ENCODE measurements at regions not wholly inside any gene's neighbourhood (a gene's known extent, or its start where the extent isn't known, plus 50 kb on each side); places are given as distances from the start of the nearest gene placed in this dataset.

GRCh38 chr13:66102864-66103263 lies 1127.3 kb downstream of the PCDH9 start (continued):
- TF ChIP-seq PRPF4 (IDR thresholded peaks at IDR 0.05; ENCODE audit: low read depth, low read length, poor library complexity, severe bottlenecking), result no peak

- Histone ChIP-seq H3K9me3 (ENCODE audit: low read length) (no peaks in the 10 kb centered on the region), H3K4me1 (ENCODE audit: insufficient read depth, low read length) (no peaks in the 10 kb centered on the region), H3K4me2 (ENCODE audit: low read depth, low read length) (no peak overlapping the region), H3K27me3 (ENCODE audit: control insufficient read depth in 1 of 2, insufficient read depth in 2 of 2, low read length in 2 of 2) (no peaks in the 10 kb centered on the region), H3K79me2 (ENCODE audit: insufficient read depth, low read length) (no peaks in the 10 kb centered on the region), H3K36me3 (replicated peaks in 1 of 2; ENCODE audit: control insufficient read depth in 1 of 2, insufficient read depth in 2 of 2, low read length in 2 of 2) (no peaks in the 10 kb centered on the region), H3K27ac (ENCODE audit: extremely low read length, insufficient read depth, low read length) (no peak overlapping the region), H3K4me3 (replicated peaks in 1 of 3; ENCODE audit: insufficient read depth in 1 of 3, low read depth in 2 of 3, low read length in 3 of 3) (no peak overlapping the region), H2AFZ (ENCODE audit: low read length) (no peak overlapping the region), H3K9ac (ENCODE audit: insufficient read depth, low read depth, low read length) (no peak overlapping the region), H4K20me1 (ENCODE audit: insufficient read depth, low read length) (no peaks in the 10 kb centered on the region)
- DNase-seq (ENCODE audit: low spot score), result no peak
- no TSS peak for BruUV-seq (replicated peaks)
- ChIA-PET POLR2A (no interaction called here), CTCF (ENCODE audit: low intra/inter-chr PET ratio, low total read pairs) (no interaction called here)
- TF ChIP-seq TBP (CRISPR knock-in tag; IDR thresholded peaks at IDR 0.05), result no peak
- no peak for TF ChIP-seq MTERF4 (CRISPR knock-in tag; IDR thresholded peaks at IDR 0.05)
- no peak for TF ChIP-seq MTF1 (CRISPR knock-in tag; IDR thresholded peaks at IDR 0.05)
- TF ChIP-seq KLF15 (CRISPR knock-in tag; IDR thresholded peaks at IDR 0.05; ENCODE audit: borderline replicate concordance), result no peak
- no peak for TF ChIP-seq STAT5B (CRISPR knock-in tag; IDR thresholded peaks at IDR 0.05)
- FAIRE-seq, result no peak
- WGBS (ENCODE audit: low lambda C conversion rate), result 33% methylated on average over 10 of the region's 10 CpGs
- in situ Hi-C loops (cut with HindIII; ENCODE audit: extremely low pct_ligation_motif_present, low pct_unique_long_range_greater_than_20kb) (no loop called here), intact Hi-C loops (cut with micrococcal nuclease; ENCODE audit: unreplicated experiment) (no loop called here)
- no peak for ATAC-seq
Observed at GRCh38 chr13:66099825-66100224, 1130.3 kb downstream of the PCDH9 start.

GRCh38 chr13:66098931-66099628 lies 1131.1 kb downstream of the PCDH9 start:
- no TSS peak for BruUV-seq (replicated peaks)
- ATAC-seq (no peak), FAIRE-seq (no peak), DNase-seq (ENCODE audit: low spot score) (no peak)
- POLR2A ChIA-PET, result no interaction called here
- CTCF ChIA-PET (ENCODE audit: low intra/inter-chr PET ratio, low total read pairs), result no interaction called here
- in situ Hi-C loops (cut with HindIII; ENCODE audit: extremely low pct_ligation_motif_present, low pct_unique_long_range_greater_than_20kb), result no loop called here
- Histone ChIP-seq H3K4me1 (ENCODE audit: insufficient read depth, low read length) (no peaks in the 10 kb centered on the region), H3K27me3 (ENCODE audit: control insufficient read depth in 1 of 2, insufficient read depth in 2 of 2, low read length in 2 of 2) (no peaks in the 10 kb centered on the region), H3K9me3 (ENCODE audit: low read length) (no peaks in the 10 kb centered on the region), H3K36me3 (replicated peaks in 1 of 2; ENCODE audit: control insufficient read depth in 1 of 2, insufficient read depth in 2 of 2, low read length in 2 of 2) (no peaks in the 10 kb centered on the region), H3K27ac (ENCODE audit: extremely low read length, insufficient read depth, low read length) (no peak overlapping the region), H2AFZ (ENCODE audit: low read length) (no peak overlapping the region), H3K4me2 (ENCODE audit: low read depth, low read length) (no peak overlapping the region), H3K79me2 (ENCODE audit: insufficient read depth, low read length) (no peaks in the 10 kb centered on the region), H3K9ac (ENCODE audit: insufficient read depth, low read depth, low read length) (no peak overlapping the region), H3K4me3 (replicated peaks in 1 of 3; ENCODE audit: insufficient read depth in 1 of 3, low read depth in 2 of 3, low read length in 3 of 3) (no peak overlapping the region), H4K20me1 (ENCODE audit: insufficient read depth, low read length) (no peaks in the 10 kb centered on the region)
- intact Hi-C loops (cut with micrococcal nuclease; ENCODE audit: unreplicated experiment), result no loop called here
- 1% methylated on average over 3 of the region's 3 CpGs for WGBS (ENCODE audit: low lambda C conversion rate)
- TF ChIP-seq NAIF1 (CRISPR knock-in tag; IDR thresholded peaks at IDR 0.05; ENCODE audit: borderline replicate concordance), result no peak
- TF ChIP-seq ZNF687 (CRISPR knock-in tag; IDR thresholded peaks at IDR 0.05), result no peak
- TF ChIP-seq GLMP (CRISPR knock-in tag; IDR thresholded peaks at IDR 0.05; ENCODE audit: borderline replicate concordance), result no peak
